ENCODE measurements at regions not wholly inside any gene's neighbourhood (a gene's known extent, or its start where the extent isn't known, plus 50 kb on each side); places are given as distances from the start of the nearest gene placed in this dataset.

- DNase-seq (ENCODE audit: low read depth) = no peak
- H3K4me3 ChIP-seq (ENCODE audit: low read depth, low read length) = no peak overlapping the region
- TF ChIP-seq, protein P1, sequence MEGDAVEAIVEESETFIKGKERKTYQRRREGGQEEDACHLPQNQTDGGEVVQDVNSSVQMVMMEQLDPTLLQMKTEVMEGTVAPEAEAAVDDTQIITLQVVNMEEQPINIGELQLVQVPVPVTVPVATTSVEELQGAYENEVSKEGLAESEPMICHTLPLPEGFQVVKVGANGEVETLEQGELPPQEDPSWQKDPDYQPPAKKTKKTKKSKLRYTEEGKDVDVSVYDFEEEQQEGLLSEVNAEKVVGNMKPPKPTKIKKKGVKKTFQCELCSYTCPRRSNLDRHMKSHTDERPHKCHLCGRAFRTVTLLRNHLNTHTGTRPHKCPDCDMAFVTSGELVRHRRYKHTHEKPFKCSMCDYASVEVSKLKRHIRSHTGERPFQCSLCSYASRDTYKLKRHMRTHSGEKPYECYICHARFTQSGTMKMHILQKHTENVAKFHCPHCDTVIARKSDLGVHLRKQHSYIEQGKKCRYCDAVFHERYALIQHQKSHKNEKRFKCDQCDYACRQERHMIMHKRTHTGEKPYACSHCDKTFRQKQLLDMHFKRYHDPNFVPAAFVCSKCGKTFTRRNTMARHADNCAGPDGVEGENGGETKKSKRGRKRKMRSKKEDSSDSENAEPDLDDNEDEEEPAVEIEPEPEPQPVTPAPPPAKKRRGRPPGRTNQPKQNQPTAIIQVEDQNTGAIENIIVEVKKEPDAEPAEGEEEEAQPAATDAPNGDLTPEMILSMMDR (conservative IDR thresholded peaks at IDR 0.05; ENCODE audit: low read depth, low read length) = no peak
Observed at GRCh38 chrX:34437586-34437985, 219.5 kb downstream of the TMEM47 start.

DNA sequence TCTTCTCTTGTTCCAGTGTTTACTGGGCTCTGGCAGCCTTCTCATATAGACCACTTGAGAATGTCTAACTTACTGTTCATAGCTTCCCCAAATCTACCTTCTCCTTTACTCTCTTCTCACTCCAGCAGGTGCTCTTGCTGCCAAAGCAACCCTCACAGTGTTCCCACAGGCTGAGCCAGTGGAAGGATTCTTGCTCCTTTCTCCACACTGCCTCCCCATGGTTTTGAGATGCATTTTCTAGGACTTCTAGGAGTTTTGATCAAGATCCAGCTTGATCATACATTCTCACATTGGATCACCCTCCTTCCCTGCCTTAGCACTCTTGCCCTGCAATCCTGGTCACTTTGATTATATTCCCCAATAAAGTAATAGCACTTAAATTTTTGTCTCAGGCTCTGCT lies 230.8 kb downstream of the TMEM47 start:
- TF ChIP-seq, protein P1 (conservative IDR thresholded peaks at IDR 0.05; ENCODE audit: low read depth, low read length) = peak; percentile 29
- no peak overlapping the region for H3K4me3 ChIP-seq (ENCODE audit: low read depth, low read length)
- peak; percentile 15 for DNase-seq (ENCODE audit: low read depth)

DNA sequence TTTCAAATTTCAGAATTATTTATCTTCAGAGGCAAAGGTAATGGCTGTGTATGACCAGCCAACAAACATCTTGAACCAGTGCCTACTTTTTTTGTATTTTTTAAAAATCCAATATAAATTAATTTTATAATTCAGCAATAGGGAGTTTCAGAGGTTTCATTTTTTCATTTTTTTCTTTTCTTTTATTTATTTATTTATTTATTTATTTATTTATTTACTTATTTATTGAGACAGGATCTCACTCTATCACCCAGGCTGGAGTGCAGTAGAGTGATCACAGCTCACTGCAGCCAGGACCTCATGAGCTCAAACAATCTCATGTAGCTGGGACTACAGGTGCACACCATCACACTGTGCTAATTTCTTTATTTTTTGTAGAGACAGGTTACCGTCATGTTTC lies 250.5 kb downstream of the TMEM47 start:
- no peak overlapping the region for H3K4me3 ChIP-seq (ENCODE audit: low read depth, low read length)
- DNase-seq (ENCODE audit: low read depth) = no peak
- TF ChIP-seq, protein P1 (conservative IDR thresholded peaks at IDR 0.05; ENCODE audit: low read depth, low read length) = no peak

DNA sequence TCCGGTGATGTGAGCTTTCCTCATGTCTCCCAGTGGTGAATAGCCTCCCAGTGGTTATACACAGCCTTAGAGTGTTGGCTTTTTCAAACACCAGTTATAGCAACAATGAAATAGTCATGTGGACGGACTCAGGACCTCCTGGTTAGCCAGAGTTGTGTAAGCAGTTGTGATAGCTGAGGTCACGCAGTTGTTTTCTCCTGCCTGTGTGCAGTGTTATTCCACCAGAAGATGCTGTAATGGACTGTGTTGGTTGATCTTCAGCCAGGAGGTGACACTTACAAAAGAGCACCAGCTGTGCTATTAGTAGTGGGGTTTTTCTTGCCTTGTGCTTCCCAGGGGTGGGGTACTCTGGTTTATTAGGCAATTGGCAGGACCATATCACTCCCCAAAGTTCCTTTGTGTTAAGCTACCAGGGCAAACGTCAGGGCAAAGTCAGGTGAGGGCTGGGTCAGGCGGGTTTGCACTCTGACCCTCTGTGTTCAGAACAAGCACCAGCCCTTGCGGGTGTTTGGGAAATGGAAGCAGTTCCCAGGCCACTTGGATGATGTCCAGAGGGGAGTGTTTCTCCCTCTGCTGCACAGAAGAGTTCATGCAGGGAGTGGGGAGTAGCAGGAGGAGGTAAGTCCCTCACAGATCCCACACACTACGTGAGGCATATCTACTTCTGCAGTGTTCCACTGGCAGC lies 252.6 kb downstream of the TMEM47 start:
- TF ChIP-seq, protein P1 (conservative IDR thresholded peaks at IDR 0.05; ENCODE audit: low read depth, low read length) = no peak
- peak; percentile 76 for DNase-seq (ENCODE audit: low read depth)
- no peak overlapping the region for H3K4me3 ChIP-seq (ENCODE audit: low read depth, low read length)

GRCh38 chrX:34401411-34401810 lies 255.7 kb downstream of the TMEM47 start:
- peak; percentile 30 for DNase-seq (ENCODE audit: low read depth)
- TF ChIP-seq, protein P1 (conservative IDR thresholded peaks at IDR 0.05; ENCODE audit: low read depth, low read length) = no peak
- H3K4me3 ChIP-seq (ENCODE audit: low read depth, low read length) = no peak overlapping the region

GRCh38 chrX:34382416-34382815 lies 250.3 kb upstream of the FAM47A start:
- TF ChIP-seq, protein P1 (conservative IDR thresholded peaks at IDR 0.05; ENCODE audit: low read depth, low read length) = no peak
- H3K4me3 ChIP-seq (ENCODE audit: low read depth, low read length) = no peak overlapping the region
- DNase-seq (ENCODE audit: low read depth) = peak; percentile 53

DNA sequence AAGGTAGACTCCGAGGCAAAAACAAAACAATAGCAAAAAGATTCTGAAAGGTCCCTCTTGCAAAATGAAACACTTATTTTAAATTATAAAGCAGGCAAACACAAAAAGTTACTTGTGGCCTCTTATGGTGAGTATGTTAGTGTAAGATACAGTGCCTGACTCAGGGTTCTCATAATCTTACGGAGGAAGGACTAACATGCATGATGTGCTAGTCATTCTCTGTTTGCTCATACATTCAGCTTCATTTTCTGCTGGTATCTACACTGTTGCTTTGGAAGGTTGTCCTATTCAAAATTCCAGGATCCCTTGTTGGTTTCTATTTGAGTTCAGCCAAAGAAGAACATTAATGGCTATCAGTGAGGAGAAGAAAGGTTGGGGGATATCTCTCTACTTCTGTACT lies 249.1 kb upstream of the FAM47A start:
- TF ChIP-seq, protein P1 (conservative IDR thresholded peaks at IDR 0.05; ENCODE audit: low read depth, low read length) = no peak
- peak; percentile 3 for DNase-seq (ENCODE audit: low read depth)
- no peak overlapping the region for H3K4me3 ChIP-seq (ENCODE audit: low read depth, low read length)

All from choroid plexus epithelial cell (primary cell).